SK-N-SH treated with all-trans-retinoic acid at 6 μM for 48 hours (cell line): ENCODE measurements at regions not wholly inside any gene's neighbourhood (a gene's known extent, or its start where the extent isn't known, plus 50 kb on each side); places are given as distances from the start of the nearest gene placed in this dataset.

Source experiments
- ARNTL ChIP-seq: fragments of 450-650 bp; formaldehyde crosslinking; IDR thresholded peaks from 2 replicates; pipeline ENCODE4 v1.5.0; 2020; ENCODE audit warnings: low read depth, mild to moderate bottlenecking, moderate library complexity, borderline replicate concordance
- BACH2 ChIP-seq: fragments of 250-450 bp; sonication (Bioruptor Pico); IDR thresholded peaks from 2 replicates; pipeline ENCODE4 v1.9.0; 2021; ENCODE audit warnings: mild to moderate bottlenecking, borderline replicate concordance
- CREB5 ChIP-seq: fragments of 250-450 bp; sonication (Bioruptor Pico); IDR thresholded peaks from 2 replicates; pipeline ENCODE4 v1.5.1; 2020; ENCODE audit warnings: low read depth, mild to moderate bottlenecking, moderate library complexity
- GLIS3 ChIP-seq: fragments of 250-450 bp; sonication (Bioruptor Pico); IDR thresholded peaks from 2 replicates; pipeline ENCODE4 v1.5.0; 2020; ENCODE audit warnings: mild to moderate bottlenecking, moderate library complexity
- PATZ1 ChIP-seq: fragments of 250-450 bp; sonication (Bioruptor Pico); IDR thresholded peaks from 2 replicates; pipeline ENCODE4 v1.8.0; 2020; ENCODE audit warnings: mild to moderate bottlenecking, moderate library complexity, borderline replicate concordance
- POU6F1 ChIP-seq: fragments of 250-450 bp; sonication (Bioruptor Pico); IDR thresholded peaks from 2 replicates; pipeline ENCODE4 v1.8.0; 2021; ENCODE audit warnings: low read depth, mild to moderate bottlenecking, moderate library complexity, borderline replicate concordance
- PPARA ChIP-seq: fragments of 250-450 bp; sonication (Bioruptor Pico); IDR thresholded peaks from 2 replicates; pipeline ENCODE4 v1.5.0; 2020; ENCODE audit warnings: mild to moderate bottlenecking, borderline replicate concordance
- RARB ChIP-seq: fragments of 250-450 bp; sonication (Bioruptor Pico); IDR thresholded peaks from 2 replicates; pipeline ENCODE4 v1.8.0; 2021; ENCODE audit warnings: mild to moderate bottlenecking, moderate library complexity
- TCF4 ChIP-seq: fragments of 250-450 bp; sonication (Bioruptor Pico); IDR thresholded peaks from 2 replicates; pipeline ENCODE4 v1.8.0; 2021; ENCODE audit warnings: mild to moderate bottlenecking, moderate library complexity, borderline replicate concordance
- TOX ChIP-seq: fragments of 250-450 bp; sonication (Bioruptor Pico); IDR thresholded peaks from 2 replicates; pipeline ENCODE4 v1.8.0; 2021; ENCODE audit warnings: mild to moderate bottlenecking, moderate library complexity, borderline replicate concordance
- ZFP30 ChIP-seq: fragments of 450-650 bp; formaldehyde crosslinking; IDR thresholded peaks from 2 replicates; pipeline ENCODE4 v1.5.0; 2022; ENCODE audit warnings: mild to moderate bottlenecking, moderate library complexity
- TF ChIP-seq, protein P1 (sequence below): fragments of 250-450 bp; sonication (Bioruptor Pico); IDR thresholded peaks from 2 replicates; pipeline ENCODE4 v1.5.0; 2020; ENCODE audit warnings: mild to moderate bottlenecking, moderate library complexity

DNA sequence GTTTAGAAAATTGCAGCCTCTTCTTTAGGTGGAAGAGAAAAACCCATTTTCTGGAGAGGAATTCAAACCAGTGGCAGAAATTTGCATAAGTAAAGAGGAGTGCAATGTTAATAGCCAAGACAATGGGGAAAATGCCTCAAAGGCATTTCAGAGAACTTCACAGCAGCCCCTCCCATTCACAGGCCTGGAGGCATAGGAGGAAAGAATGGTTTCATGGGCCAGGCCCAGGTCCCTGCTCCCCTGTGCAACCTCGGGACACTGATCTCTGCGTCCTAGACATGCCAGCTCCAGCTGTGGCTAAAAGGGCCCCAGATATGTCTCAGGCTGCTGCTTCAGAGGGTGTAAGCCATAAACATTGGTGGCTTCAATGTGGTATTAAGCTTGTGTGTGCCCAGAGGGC is 161.8 kb upstream of the CENPE start:
- TF ChIP-seq PATZ1 (no peak), PPARA (CRISPR knock-in tag) (no peak), CREB5 (CRISPR knock-in tag) (no peak), POU6F1 (CRISPR knock-in tag) (no peak), GLIS3 (CRISPR knock-in tag) (no peak), ZFP30 (CRISPR knock-in tag) (no peak), ARNTL (CRISPR knock-in tag) (no peak), BACH2 (no peak), RARB (CRISPR knock-in tag) (no peak), TOX (CRISPR knock-in tag) (no peak), TCF4 (CRISPR knock-in tag) (no peak)
- TF ChIP-seq, protein P1, sequence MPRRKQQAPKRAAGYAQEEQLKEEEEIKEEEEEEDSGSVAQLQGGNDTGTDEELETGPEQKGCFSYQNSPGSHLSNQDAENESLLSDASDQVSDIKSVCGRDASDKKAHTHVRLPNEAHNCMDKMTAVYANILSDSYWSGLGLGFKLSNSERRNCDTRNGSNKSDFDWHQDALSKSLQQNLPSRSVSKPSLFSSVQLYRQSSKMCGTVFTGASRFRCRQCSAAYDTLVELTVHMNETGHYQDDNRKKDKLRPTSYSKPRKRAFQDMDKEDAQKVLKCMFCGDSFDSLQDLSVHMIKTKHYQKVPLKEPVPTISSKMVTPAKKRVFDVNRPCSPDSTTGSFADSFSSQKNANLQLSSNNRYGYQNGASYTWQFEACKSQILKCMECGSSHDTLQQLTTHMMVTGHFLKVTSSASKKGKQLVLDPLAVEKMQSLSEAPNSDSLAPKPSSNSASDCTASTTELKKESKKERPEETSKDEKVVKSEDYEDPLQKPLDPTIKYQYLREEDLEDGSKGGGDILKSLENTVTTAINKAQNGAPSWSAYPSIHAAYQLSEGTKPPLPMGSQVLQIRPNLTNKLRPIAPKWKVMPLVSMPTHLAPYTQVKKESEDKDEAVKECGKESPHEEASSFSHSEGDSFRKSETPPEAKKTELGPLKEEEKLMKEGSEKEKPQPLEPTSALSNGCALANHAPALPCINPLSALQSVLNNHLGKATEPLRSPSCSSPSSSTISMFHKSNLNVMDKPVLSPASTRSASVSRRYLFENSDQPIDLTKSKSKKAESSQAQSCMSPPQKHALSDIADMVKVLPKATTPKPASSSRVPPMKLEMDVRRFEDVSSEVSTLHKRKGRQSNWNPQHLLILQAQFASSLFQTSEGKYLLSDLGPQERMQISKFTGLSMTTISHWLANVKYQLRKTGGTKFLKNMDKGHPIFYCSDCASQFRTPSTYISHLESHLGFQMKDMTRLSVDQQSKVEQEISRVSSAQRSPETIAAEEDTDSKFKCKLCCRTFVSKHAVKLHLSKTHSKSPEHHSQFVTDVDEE (CRISPR knock-in tag), result no peak
